Spinal cord (tissue), 9 donors: ENCODE measurements at regions not wholly inside any gene's neighbourhood (a gene's known extent, or its start where the extent isn't known, plus 50 kb on each side); places are given as distances from the start of the nearest gene placed in this dataset.
A peak's percentile ranks its signal among the peaks of the same experiment; 100 is the strongest.

Source experiments
- DNase-seq, 6 donors: peaks; one replicate each; pipeline versions ENCODE4 v3.0.0 to v3.0.0-alpha.2; 2013 to 2015; ENCODE audit warnings: low spot score in 6 of 6, low read depth in 4 of 6
- H3K27ac ChIP-seq: one replicate; pipeline ENCODE4 v1.5.1; 2013; ENCODE audit warnings: low read depth, low read length, control low read depth
- H3K27me3 ChIP-seq: one replicate; pipeline ENCODE4 v1.6.1; 2013; ENCODE audit warnings: low read length; ENCODE audit not compliant: control insufficient read depth, insufficient read depth
- H3K36me3 ChIP-seq: one replicate; pipeline ENCODE4 v1.6.1; 2013; ENCODE audit warnings: low read length; ENCODE audit not compliant: control insufficient read depth, insufficient read depth
- H3K4me1 ChIP-seq: one replicate; pipeline ENCODE4 v1.6.1; 2013; ENCODE audit warnings: low read length; ENCODE audit not compliant: control insufficient read depth, insufficient read depth
- H3K4me3 ChIP-seq: one replicate; pipeline ENCODE4 v1.5.1; 2013; ENCODE audit warnings: low read depth, low read length, control low read depth
- H3K9me3 ChIP-seq: one replicate; pipeline ENCODE4 v1.6.1; 2013; ENCODE audit warnings: low read length; ENCODE audit not compliant: control insufficient read depth, insufficient read depth
- WGBS: methylation state at CpG from one replicate; pipeline ENCODE4 v1.1.5; 2013; ENCODE audit warnings: missing lambda C conversion rate; ENCODE audit not compliant: insufficient coverage; 5-methylcytosine and 5-hydroxymethylcytosine counted together
- donor health status: healthy.

DNA sequence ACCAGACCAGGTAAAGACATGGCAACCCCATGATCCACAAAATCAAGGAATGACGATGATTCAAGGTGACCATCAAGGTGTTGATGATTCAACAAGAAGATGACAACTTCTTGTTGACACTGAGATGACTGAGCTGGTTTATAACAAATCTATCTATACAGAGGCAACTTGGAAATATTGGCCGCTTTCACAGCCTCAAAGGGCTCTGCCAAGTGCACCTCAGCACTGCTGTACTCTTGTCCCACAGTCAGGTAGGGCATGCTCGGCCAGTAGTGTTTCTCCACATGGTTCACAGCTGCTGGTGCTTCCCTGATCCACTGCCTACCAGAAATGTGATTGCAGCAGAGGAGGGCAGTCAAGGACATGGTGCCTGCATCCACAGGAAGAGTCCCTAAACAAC is 125.2 kb upstream of the SYT6 start:
- no peaks in the 10 kb centered on the region for H3K36me3 ChIP-seq
- H3K4me3 ChIP-seq: no peak overlapping the region
- no peaks in the 10 kb centered on the region for H3K9me3 ChIP-seq
- no peaks in the 10 kb centered on the region for H3K27me3 ChIP-seq
- 85% methylated on average over 2 of the region's 3 CpGs for WGBS
- H3K27ac ChIP-seq: no peak overlapping the region
- H3K4me1 ChIP-seq: peaks cover 4% of the 10 kb centered on the region
- DNase-seq: no peak

DNA sequence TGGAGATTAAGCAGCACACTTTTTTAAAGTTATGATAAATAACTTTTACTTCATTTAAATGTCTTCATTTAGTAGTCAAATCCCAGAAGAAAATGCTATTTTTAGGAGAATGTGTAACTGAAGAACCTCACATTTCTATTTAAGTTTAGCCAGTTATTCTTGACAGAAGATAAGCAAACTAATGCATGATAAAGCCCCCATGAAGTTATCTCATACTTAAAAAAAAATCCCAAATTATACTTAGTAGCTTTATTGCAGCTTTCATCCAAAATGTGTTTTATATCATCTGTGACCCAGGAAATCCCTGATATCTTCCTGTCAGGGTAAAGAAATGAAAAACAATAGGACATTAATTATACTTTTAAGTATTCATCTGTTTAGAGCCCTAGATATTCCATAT is 124.8 kb upstream of the SYT6 start:
- Histone ChIP-seq H3K27ac (no peak overlapping the region), H3K36me3 (no peaks in the 10 kb centered on the region), H3K9me3 (no peaks in the 10 kb centered on the region), H3K27me3 (no peaks in the 10 kb centered on the region), H3K4me3 (no peak overlapping the region), H3K4me1 (peaks cover 4% of the 10 kb centered on the region)
- DNase-seq: no peak

DNA sequence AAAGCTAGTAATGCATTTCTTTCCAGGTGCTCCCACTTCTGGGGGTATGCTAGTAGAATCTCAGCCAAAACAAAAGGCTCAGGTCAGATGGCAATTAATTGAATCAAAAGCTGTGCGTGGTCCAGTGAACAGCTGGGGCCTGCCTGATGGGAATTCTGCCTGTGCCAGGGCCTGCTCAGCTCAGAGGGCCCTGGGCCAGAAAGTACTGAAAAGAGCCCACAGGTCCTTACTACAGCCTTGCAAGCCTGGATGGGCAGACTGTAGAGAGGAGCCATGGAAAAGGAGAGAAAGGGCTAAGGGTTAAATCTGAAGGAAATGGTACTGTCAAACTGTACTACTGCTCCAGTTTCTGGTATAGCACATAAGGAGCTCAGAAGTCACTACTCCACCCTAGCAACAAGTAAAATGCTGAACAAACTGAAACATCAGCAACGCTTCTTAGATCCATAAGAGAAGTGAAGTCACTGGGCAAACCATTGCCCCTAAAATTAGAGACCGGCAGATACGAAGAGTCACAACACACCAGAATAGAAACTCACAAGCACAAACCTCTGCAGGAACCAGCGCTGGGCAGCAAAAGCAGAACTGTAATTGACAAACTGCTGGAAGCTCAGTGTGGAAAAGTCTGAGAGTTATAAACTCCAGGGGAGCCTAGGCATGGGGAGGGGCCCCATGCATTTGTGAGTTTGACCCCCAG is 121.1 kb upstream of the SYT6 start:
- Histone ChIP-seq H3K36me3 (no peaks in the 10 kb centered on the region), H3K27me3 (no peaks in the 10 kb centered on the region), H3K4me1 (peaks cover 8% of the 10 kb centered on the region), H3K27ac (no peak overlapping the region), H3K4me3 (no peak overlapping the region), H3K9me3 (no peaks in the 10 kb centered on the region)
- peak in 2 of 6 donors; percentile 34 to 39 for DNase-seq
- WGBS: 59% methylated on average over 2 of the region's 5 CpGs

DNA sequence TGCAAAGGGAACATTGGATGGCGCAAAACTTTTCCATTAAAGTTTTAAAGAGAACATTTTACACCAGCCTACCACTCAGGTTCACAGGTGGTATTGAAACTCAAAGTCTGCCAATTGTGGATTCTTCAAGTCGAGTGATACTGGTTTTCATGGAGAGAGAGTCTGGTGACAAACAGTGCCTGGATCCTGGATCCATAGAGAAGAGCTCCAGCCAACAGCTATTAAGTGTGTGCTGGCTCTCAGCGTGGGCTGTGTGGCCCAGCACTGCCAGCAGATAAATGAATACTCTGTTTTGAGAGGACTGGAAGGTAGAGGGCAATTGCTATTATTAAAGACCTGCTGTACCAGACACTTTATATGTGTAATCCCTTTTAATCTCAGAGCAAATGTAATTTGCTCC is 118.9 kb upstream of the SYT6 start:
- Histone ChIP-seq H3K27ac (no peak overlapping the region), H3K36me3 (no peaks in the 10 kb centered on the region), H3K9me3 (no peaks in the 10 kb centered on the region), H3K4me3 (no peak overlapping the region), H3K4me1 (peaks cover 8% of the 10 kb centered on the region), H3K27me3 (no peaks in the 10 kb centered on the region)
- no peak for DNase-seq
- 54% methylated on average over 2 of the region's 3 CpGs for WGBS

DNA sequence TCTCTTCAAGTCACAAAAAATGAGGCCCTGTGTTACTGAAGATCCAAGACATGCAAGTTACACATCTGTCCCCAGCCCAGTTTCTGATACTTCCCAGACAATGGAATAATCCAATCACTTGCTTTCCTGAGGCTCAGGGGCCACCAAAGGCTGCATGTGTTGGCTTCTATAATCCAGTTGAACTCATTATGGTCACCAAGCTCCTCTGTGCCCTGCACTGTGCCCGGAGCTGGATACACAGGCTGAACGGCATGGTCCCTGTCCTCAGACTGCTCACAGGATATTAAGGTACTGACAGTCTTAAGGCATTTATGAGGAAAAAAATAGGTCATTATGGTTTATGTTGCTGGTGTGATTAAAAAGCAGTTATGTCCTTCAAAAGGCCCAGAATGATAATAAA is 117.0 kb upstream of the SYT6 start:
- Histone ChIP-seq H3K4me1 (peaks cover 8% of the 10 kb centered on the region), H3K36me3 (no peaks in the 10 kb centered on the region), H3K9me3 (no peaks in the 10 kb centered on the region), H3K27ac (no peak overlapping the region), H3K27me3 (no peaks in the 10 kb centered on the region), H3K4me3 (no peak overlapping the region)
- DNase-seq: no peak
- 81% methylated on average over 2 of the region's 2 CpGs for WGBS

DNA sequence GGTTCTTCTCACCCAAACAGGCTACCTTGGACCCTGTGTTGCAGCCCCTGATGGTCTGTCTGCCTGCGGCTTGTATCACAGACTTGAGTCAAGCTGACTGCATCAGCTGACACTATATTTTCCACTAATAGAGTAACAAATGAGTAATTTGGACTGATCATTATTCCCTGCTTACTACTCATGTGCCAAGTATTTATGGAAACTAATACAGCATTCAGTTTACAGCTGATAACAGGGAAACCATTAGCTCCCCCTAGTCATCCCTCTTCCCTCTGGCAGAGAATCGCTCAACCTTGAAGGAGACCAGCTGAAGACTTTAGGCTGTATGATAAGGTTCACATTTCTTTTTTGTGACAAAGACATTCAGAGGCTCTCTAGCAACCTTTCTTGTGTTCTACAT is 116.6 kb upstream of the SYT6 start:
- H3K27ac ChIP-seq: no peak overlapping the region
- H3K9me3 ChIP-seq: no peaks in the 10 kb centered on the region
- no peaks in the 10 kb centered on the region for H3K36me3 ChIP-seq
- no peak overlapping the region for H3K4me3 ChIP-seq
- peaks cover 8% of the 10 kb centered on the region for H3K4me1 ChIP-seq
- WGBS: 60% methylated on average over 1 of the region's 2 CpGs
- no peaks in the 10 kb centered on the region for H3K27me3 ChIP-seq
- DNase-seq: peak in 2 of 6 donors; percentile 23 to 91

DNA sequence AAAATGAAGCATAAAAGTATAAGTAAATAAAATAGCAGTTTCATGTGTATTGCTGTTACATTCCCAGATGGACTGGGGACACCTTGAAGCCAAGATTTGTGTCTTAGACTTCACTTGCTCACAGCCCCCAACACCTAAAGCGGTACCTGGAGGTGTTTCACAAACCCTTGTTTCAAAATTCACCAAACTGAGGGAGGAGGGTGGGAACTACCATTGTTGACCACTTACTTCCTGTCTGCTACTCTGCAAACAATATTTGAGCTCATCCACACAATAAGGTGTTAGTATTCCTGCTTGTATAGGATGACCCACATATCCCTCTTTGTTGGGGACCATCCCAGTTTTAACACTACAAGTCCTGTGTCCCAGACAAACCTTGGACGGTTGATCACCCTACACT is 115.9 kb upstream of the SYT6 start:
- Histone ChIP-seq H3K36me3 (no peaks in the 10 kb centered on the region), H3K4me1 (peaks cover 6% of the 10 kb centered on the region), H3K27me3 (no peaks in the 10 kb centered on the region), H3K4me3 (no peak overlapping the region), H3K9me3 (no peaks in the 10 kb centered on the region), H3K27ac (no peak overlapping the region)
- no peak for DNase-seq
- WGBS: 100% methylated on average over 1 of the region's 2 CpGs

DNA sequence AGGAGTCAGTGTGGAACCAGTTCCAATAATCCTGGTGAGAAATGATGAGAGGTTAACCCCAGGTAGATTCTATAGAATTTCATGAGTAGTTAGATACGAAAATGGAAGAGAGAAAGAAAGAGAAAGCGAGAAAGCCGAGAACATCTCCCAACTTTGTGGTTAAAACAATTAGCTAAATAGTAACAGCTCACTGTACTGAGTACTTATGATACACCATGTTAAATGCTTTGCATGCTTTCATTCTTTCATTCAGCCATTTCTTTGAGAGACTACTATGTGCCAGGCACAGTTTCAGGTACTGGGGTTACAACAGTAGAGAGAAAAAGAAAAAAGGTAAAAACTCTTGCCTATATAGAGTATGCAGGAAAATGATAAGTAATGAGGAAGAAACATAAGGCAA is 109.7 kb upstream of the SYT6 start:
- no CpG with 5 or more reads among the region's 3 CpGs for WGBS
- no peaks in the 10 kb centered on the region for H3K4me1 ChIP-seq

DNA sequence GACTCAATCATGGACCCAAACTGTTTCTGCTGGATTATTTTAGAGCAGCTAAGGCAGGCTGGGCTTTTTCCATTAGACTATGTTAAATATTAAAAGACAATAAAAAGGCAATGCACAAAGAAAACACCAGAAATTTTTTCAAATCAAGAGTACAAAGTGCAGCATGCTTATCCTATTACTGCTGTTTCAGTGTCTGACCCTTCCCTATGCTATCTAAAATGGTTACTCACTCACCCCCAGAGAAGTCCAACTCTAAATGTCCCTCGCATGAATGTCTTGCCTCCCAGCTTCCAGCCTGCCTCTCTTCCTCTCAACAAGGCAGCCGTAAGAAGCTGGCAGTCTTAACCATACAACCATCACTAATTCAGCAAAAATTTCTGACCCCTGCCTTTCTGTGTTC is 108.7 kb upstream of the SYT6 start:
- Histone ChIP-seq H3K9me3 (no peaks in the 10 kb centered on the region), H3K4me1 (no peaks in the 10 kb centered on the region), H3K4me3 (no peak overlapping the region), H3K27me3 (no peaks in the 10 kb centered on the region), H3K36me3 (no peaks in the 10 kb centered on the region), H3K27ac (no peak overlapping the region)
- no peak for DNase-seq
- WGBS: 71% methylated on average over 2 of the region's 2 CpGs

More for the DNA sequence above, 109.7 kb upstream of the SYT6 start:
- Histone ChIP-seq H3K27ac (no peak overlapping the region), H3K9me3 (no peaks in the 10 kb centered on the region), H3K4me3 (no peak overlapping the region), H3K36me3 (no peaks in the 10 kb centered on the region), H3K27me3 (no peaks in the 10 kb centered on the region)
- DNase-seq: no peak

DNA sequence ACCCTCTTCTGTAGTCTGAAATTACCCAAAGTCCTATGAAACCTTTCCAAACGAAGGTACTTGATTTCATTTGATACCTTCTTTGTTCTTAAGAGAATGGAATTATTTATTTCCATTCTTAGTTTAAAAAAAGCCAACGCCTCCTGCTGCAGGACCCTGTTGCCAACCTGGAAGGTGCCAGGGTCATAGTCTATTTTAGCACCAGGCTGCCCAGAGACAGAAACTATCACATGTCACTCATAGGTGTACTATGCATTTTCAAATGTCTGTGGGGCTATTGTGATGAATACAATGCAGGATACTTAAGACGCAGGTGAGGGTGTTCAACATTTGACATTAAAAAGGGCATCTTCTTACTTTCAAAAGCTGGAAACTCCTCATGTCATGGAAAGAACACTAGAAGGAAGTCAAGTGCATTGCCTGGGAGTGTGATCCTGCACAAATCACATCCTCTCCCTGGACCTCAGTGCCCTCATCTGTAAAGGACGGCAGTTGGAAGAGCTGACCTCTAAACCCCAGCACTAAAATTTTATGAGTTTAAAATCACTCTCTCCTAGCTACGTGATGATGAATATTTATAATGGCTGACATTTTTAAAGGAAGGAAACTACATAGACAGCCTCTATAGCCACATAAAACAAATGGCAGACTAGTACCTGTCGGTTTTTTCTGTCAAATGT is 107.3 kb upstream of the SYT6 start:
- WGBS: no CpG with 5 or more reads among the region's 6 CpGs
- Histone ChIP-seq H3K27ac (no peak overlapping the region), H3K36me3 (no peaks in the 10 kb centered on the region), H3K4me3 (no peak overlapping the region), H3K9me3 (no peaks in the 10 kb centered on the region), H3K27me3 (no peaks in the 10 kb centered on the region), H3K4me1 (no peaks in the 10 kb centered on the region)
- DNase-seq: no peak
